ENCODE measurements at regions not wholly inside any gene's neighbourhood (a gene's known extent, or its start where the extent isn't known, plus 50 kb on each side); places are given as distances from the start of the nearest gene placed in this dataset.

DNA sequence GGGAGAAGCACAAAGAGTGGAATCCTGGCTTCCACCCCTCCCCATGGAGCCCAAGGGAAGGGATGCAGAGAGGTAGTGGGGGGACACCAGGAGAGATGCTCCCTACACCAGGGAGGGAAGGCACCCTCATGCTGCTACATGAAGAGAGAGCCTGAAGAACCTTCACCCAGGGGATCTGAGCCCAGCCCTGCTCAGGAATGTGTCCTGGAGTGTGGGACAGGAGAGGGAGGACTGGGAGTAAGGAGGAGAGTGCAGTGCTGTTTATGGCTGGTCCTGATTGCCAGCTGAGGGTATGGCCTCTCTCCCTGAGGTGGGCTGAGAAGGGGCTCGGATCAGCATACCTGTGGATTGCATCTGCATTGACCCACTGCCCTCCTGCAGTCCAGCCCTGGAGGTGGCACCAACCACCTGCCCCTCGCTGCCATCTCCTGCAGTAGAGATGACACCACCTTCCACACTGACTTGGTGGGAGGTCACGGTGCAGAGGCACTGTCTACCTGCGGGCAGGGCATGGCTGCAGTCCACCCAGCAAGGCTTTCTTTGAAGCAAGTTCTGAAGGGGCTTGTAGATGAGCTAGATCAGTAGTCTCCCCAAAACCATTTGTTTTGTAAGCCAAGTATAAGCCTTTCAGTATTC is 114.9 kb upstream of the SLC25A48 start (continued):
- TF ChIP-seq, protein P1, sequence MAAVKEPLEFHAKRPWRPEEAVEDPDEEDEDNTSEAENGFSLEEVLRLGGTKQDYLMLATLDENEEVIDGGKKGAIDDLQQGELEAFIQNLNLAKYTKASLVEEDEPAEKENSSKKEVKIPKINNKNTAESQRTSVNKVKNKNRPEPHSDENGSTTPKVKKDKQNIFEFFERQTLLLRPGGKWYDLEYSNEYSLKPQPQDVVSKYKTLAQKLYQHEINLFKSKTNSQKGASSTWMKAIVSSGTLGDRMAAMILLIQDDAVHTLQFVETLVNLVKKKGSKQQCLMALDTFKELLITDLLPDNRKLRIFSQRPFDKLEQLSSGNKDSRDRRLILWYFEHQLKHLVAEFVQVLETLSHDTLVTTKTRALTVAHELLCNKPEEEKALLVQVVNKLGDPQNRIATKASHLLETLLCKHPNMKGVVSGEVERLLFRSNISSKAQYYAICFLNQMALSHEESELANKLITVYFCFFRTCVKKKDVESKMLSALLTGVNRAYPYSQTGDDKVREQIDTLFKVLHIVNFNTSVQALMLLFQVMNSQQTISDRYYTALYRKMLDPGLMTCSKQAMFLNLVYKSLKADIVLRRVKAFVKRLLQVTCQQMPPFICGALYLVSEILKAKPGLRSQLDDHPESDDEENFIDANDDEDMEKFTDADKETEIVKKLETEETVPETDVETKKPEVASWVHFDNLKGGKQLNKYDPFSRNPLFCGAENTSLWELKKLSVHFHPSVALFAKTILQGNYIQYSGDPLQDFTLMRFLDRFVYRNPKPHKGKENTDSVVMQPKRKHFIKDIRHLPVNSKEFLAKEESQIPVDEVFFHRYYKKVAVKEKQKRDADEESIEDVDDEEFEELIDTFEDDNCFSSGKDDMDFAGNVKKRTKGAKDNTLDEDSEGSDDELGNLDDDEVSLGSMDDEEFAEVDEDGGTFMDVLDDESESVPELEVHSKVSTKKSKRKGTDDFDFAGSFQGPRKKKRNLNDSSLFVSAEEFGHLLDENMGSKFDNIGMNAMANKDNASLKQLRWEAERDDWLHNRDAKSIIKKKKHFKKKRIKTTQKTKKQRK (IDR thresholded peaks at IDR 0.05; ENCODE audit: low read depth, low read length): no peak
- TF ChIP-seq, protein P2, sequence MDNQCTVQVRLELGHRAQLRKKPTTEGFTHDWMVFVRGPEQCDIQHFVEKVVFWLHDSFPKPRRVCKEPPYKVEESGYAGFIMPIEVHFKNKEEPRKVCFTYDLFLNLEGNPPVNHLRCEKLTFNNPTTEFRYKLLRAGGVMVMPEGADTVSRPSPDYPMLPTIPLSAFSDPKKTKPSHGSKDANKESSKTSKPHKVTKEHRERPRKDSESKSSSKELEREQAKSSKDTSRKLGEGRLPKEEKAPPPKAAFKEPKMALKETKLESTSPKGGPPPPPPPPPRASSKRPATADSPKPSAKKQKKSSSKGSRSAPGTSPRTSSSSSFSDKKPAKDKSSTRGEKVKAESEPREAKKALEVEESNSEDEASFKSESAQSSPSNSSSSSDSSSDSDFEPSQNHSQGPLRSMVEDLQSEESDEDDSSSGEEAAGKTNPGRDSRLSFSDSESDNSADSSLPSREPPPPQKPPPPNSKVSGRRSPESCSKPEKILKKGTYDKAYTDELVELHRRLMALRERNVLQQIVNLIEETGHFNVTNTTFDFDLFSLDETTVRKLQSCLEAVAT (IDR thresholded peaks at IDR 0.05): no peak
- TF ChIP-seq ZNF384 (IDR thresholded peaks at IDR 0.05; ENCODE audit: borderline replicate concordance, low read depth, low read length) (no peak), ZSCAN29 (IDR thresholded peaks at IDR 0.05) (no peak), SREBF2 (IDR thresholded peaks at IDR 0.05; ENCODE audit: low read length) (no peak)
- TF ChIP-seq, protein P3, sequence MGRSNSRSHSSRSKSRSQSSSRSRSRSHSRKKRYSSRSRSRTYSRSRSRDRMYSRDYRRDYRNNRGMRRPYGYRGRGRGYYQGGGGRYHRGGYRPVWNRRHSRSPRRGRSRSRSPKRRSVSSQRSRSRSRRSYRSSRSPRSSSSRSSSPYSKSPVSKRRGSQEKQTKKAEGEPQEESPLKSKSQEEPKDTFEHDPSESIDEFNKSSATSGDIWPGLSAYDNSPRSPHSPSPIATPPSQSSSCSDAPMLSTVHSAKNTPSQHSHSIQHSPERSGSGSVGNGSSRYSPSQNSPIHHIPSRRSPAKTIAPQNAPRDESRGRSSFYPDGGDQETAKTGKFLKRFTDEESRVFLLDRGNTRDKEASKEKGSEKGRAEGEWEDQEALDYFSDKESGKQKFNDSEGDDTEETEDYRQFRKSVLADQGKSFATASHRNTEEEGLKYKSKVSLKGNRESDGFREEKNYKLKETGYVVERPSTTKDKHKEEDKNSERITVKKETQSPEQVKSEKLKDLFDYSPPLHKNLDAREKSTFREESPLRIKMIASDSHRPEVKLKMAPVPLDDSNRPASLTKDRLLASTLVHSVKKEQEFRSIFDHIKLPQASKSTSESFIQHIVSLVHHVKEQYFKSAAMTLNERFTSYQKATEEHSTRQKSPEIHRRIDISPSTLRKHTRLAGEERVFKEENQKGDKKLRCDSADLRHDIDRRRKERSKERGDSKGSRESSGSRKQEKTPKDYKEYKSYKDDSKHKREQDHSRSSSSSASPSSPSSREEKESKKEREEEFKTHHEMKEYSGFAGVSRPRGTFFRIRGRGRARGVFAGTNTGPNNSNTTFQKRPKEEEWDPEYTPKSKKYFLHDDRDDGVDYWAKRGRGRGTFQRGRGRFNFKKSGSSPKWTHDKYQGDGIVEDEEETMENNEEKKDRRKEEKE (IDR thresholded peaks at IDR 0.05): no peak

Measured in GM12878 (cell line).